CD14-positive monocyte (primary cell): ENCODE measurements at regions not wholly inside any gene's neighbourhood (a gene's known extent, or its start where the extent isn't known, plus 50 kb on each side); places are given as distances from the start of the nearest gene placed in this dataset.
A peak's percentile ranks its signal among the peaks of the same experiment; 100 is the strongest.

ENCODE experiments used
- DNase-seq, 3 donors: peaks; one replicate each; pipeline ENCODE4 v3.0.0-alpha.2; 2011 to 2022
- H2AFZ ChIP-seq: 2 replicates; pipeline ENCODE4 v1.6.0; 2012; ENCODE audit warnings: mild to moderate bottlenecking, low read depth, low read length, inconsistent platforms; ENCODE audit not compliant: insufficient read depth, poor library complexity, severe bottlenecking
- H3K27ac ChIP-seq, 2 donors: 1 replicate in 1 of 2; 2 replicates in 1 of 2; pipeline ENCODE4 v1.5.1; 2012 to 2013; ENCODE audit warnings: low read length in 2 of 2, control low read depth in 1 of 2, inconsistent platforms in 1 of 2, low read depth in 1 of 2, mild to moderate bottlenecking in 1 of 2
- H3K27me3 ChIP-seq, 2 donors: one replicate each; pipeline versions ENCODE4 v1.6.0 to v1.6.1; 2011 to 2013; ENCODE audit warnings: low read length in 2 of 2; ENCODE audit not compliant: control insufficient read depth in 2 of 2, insufficient read depth in 2 of 2
- H3K36me3 ChIP-seq, 2 donors: replicated peaks in 1 of 2; 1 replicate in 1 of 2; 2 replicates in 1 of 2; pipeline versions ENCODE4 v1.5.1 to v1.6.1; 2012 to 2013; ENCODE audit warnings: low read length in 2 of 2, control low read depth in 1 of 2, inconsistent platforms in 1 of 2, mild to moderate bottlenecking in 1 of 2; ENCODE audit not compliant: insufficient read depth in 2 of 2, control insufficient read depth in 1 of 2
- H3K4me1 ChIP-seq, 2 donors: 1 replicate in 1 of 2; 2 replicates in 1 of 2; pipeline versions ENCODE4 v1.5.1 to v1.6.1; 2012 to 2013; ENCODE audit warnings: low read length in 2 of 2, control low read depth in 1 of 2, inconsistent platforms in 1 of 2, mild to moderate bottlenecking in 1 of 2, moderate library complexity in 1 of 2; ENCODE audit not compliant: insufficient read depth in 2 of 2, control insufficient read depth in 1 of 2
- H3K4me2 ChIP-seq: replicated peaks from 2 replicates; pipeline ENCODE3; 2012; ENCODE audit warnings: low read length, moderate library complexity, mild to moderate bottlenecking; ENCODE audit not compliant: poor library complexity, severe bottlenecking; ENCODE audit errors: extremely low read depth
- H3K4me3 ChIP-seq, 3 experiments: fragments of 200-600 bp in 1 of 3; sonication (generic) in 1 of 3; replicated peaks in 1 of 3; 1 replicate in 2 of 3; 2 replicates in 1 of 3; pipeline ENCODE4 v1.5.1; 2011 to 2013; ENCODE audit warnings: low read length in 3 of 3, mild to moderate bottlenecking in 3 of 3, control low read depth in 2 of 3, low read depth in 2 of 3, inconsistent platforms in 1 of 3, moderate library complexity in 1 of 3
- H3K79me2 ChIP-seq: 2 replicates; pipeline ENCODE4 v1.6.0; 2012; ENCODE audit warnings: mild to moderate bottlenecking, control low read depth, inconsistent platforms, low read length, moderate library complexity; ENCODE audit not compliant: insufficient read depth
- H3K9ac ChIP-seq: 2 replicates; pipeline ENCODE4 v1.6.0; 2017; ENCODE audit warnings: low read length, mild to moderate bottlenecking; ENCODE audit not compliant: insufficient read depth, poor library complexity, severe bottlenecking
- H3K9me3 ChIP-seq, 2 donors: replicated peaks in 1 of 2; 1 replicate in 1 of 2; 2 replicates in 1 of 2; pipeline versions ENCODE4 v1.5.1 to v1.6.1; 2012 to 2013; ENCODE audit warnings: low read length in 2 of 2, control low read depth in 1 of 2; ENCODE audit not compliant: control insufficient read depth in 1 of 2, insufficient read depth in 1 of 2
- H4K20me1 ChIP-seq: 2 replicates; pipeline ENCODE4 v1.6.0; 2012; ENCODE audit warnings: mild to moderate bottlenecking, low read length, control low read depth, moderate library complexity; ENCODE audit not compliant: insufficient read depth
- H3K27ac Mint-ChIP-seq, 7 donors: one replicate each; pipeline ENCODE4 v1.8.0; 2020; ENCODE audit warnings: mild to moderate bottlenecking in 7 of 7, mixed read lengths in 7 of 7, moderate library complexity in 6 of 7, inconsistent platforms in 2 of 7
- H3K27me3 Mint-ChIP-seq, 3 donors: one replicate each; pipeline ENCODE4 v1.8.0; 2021 to 2022; ENCODE audit warnings: low read depth in 3 of 3, mild to moderate bottlenecking in 3 of 3, mixed read lengths in 3 of 3, moderate library complexity in 3 of 3, inconsistent platforms in 1 of 3
- H3K36me3 Mint-ChIP-seq, 2 donors: one replicate each; pipeline ENCODE4 v1.8.0; 2020; ENCODE audit warnings: mixed read lengths in 2 of 2, inconsistent platforms in 1 of 2, mild to moderate bottlenecking in 1 of 2
- H3K4me1 Mint-ChIP-seq: one replicate; pipeline ENCODE4 v1.8.0; 2020; ENCODE audit warnings: mild to moderate bottlenecking, mixed read lengths
- H3K4me3 Mint-ChIP-seq, 2 donors: one replicate each; pipeline ENCODE4 v1.8.0; 2020; ENCODE audit warnings: mild to moderate bottlenecking in 2 of 2, mixed read lengths in 2 of 2, moderate library complexity in 1 of 2
- H3K9me3 Mint-ChIP-seq, 7 donors: one replicate each; pipeline ENCODE4 v1.8.0; 2020 to 2022; ENCODE audit warnings: mixed read lengths in 7 of 7, mild to moderate bottlenecking in 6 of 7, moderate library complexity in 6 of 7, inconsistent platforms in 2 of 7
- CTCF ChIP-seq: fragments of 200-600 bp; IDR thresholded peaks from one replicate; pipeline ENCODE4 v1.8.0; 2022; ENCODE audit warnings: antibody characterized with exemption, mild to moderate bottlenecking
- whole genome bisulfite sequencing: methylation state at CpG from one replicate; pipeline ENCODE4 v1.1.5; 2013; ENCODE audit warnings: missing lambda C conversion rate; ENCODE audit not compliant: insufficient coverage; 5-methylcytosine and 5-hydroxymethylcytosine counted together
- intact Hi-C, 2 donors: fragments of 100-400 bp; cut with micrococcal nuclease; formaldehyde crosslinking; loops; one replicate each; pipeline versions ENCODE4 v1.15.0 to v1.15.1; 2023

GRCh38 chr5:173761178-173761513 is 127.0 kb upstream of the CPEB4 start:
- intact Hi-C loops, result no loop called here
- Histone ChIP-seq H3K9me3 (no peaks in the 10 kb centered on the region), H3K4me2 (no peak overlapping the region), H3K9ac (no peak overlapping the region), H4K20me1 (no peaks in the 10 kb centered on the region), H3K4me3 (no peak overlapping the region), H3K79me2 (no peaks in the 10 kb centered on the region), H3K4me1 (peaks cover 24 to 28% of the 10 kb centered on the region in 2 donors), H2AFZ (no peak overlapping the region), H3K27ac (no peak overlapping the region), H3K27me3 (no peaks in the 10 kb centered on the region), H3K36me3 (no peaks in the 10 kb centered on the region)
- WGBS, result 89% methylated on average over 4 of the region's 4 CpGs
- Mint-ChIP-seq H3K36me3 (no peaks in the 10 kb centered on the region), H3K9me3 (no peaks in the 10 kb centered on the region), H3K4me1 (peaks cover 39% of the 10 kb centered on the region), H3K4me3 (no peak overlapping the region), H3K27me3 (peaks cover 2 to 4% (median 3%) of the 10 kb centered on the region in 3 donors), H3K27ac (no peak overlapping the region)
- DNase-seq, result no peak
- no peak for TF ChIP-seq CTCF

- Mint-ChIP-seq H3K27me3 (peaks cover 2 to 4% (median 3%) of the 10 kb centered on the region in 3 donors), H3K9me3 (no peaks in the 10 kb centered on the region), H3K4me3 (no peak overlapping the region), H3K4me1 (peaks cover 43% of the 10 kb centered on the region), H3K27ac (peak overlapping the region in 2 of 7 donors; percentile 2 to 43), H3K36me3 (no peaks in the 10 kb centered on the region)
- no peaks in the 10 kb centered on the region for H3K9me3 ChIP-seq
- DNase-seq, result no peak
- 100% methylated on average over 5 of the region's 5 CpGs for WGBS
- H2AFZ ChIP-seq, result no peak overlapping the region
- intact Hi-C loops, result no loop called here
- no peaks in the 10 kb centered on the region for H4K20me1 ChIP-seq
- no peak for TF ChIP-seq CTCF
- H3K9ac ChIP-seq, result no peak overlapping the region
- no peak overlapping the region for H3K27ac ChIP-seq
- peaks cover 30 to 32% of the 10 kb centered on the region in 2 donors for H3K4me1 ChIP-seq
- no peak overlapping the region for H3K4me2 ChIP-seq
- H3K4me3 ChIP-seq, result no peak overlapping the region
- H3K27me3 ChIP-seq, result no peaks in the 10 kb centered on the region
- no peaks in the 10 kb centered on the region for H3K36me3 ChIP-seq
- H3K79me2 ChIP-seq, result no peaks in the 10 kb centered on the region
Measured at GRCh38 chr5:173762045-173762444, 126.1 kb upstream of the CPEB4 start.
